Islet precursor cell (in vitro differentiated cells): ENCODE measurements at regions not wholly inside any gene's neighbourhood (a gene's known extent, or its start where the extent isn't known, plus 50 kb on each side); places are given as distances from the start of the nearest gene placed in this dataset.

ENCODE experiments used
- DNase-seq: peaks from one replicate; pipeline ENCODE4 v3.0.0-alpha.2; 2018

DNA sequence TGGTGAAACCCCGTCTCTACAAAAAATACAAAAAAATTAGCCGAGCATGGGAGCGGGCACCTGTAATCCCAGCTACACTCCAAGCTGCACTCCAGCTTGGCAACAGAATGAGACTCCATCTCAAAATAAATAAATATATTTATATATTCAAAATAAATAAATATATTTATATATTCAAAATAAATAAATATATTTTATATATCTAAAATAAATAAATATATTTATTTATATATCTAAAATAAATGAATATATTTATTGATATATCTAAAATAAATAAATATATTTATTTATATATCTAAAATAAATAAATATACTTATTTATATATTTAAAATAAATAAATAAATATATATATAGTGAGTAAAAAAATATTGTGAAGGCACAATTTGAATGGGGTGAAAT, 63.4 kb upstream of the EXOC1L start:
- no peak for DNase-seq

DNA sequence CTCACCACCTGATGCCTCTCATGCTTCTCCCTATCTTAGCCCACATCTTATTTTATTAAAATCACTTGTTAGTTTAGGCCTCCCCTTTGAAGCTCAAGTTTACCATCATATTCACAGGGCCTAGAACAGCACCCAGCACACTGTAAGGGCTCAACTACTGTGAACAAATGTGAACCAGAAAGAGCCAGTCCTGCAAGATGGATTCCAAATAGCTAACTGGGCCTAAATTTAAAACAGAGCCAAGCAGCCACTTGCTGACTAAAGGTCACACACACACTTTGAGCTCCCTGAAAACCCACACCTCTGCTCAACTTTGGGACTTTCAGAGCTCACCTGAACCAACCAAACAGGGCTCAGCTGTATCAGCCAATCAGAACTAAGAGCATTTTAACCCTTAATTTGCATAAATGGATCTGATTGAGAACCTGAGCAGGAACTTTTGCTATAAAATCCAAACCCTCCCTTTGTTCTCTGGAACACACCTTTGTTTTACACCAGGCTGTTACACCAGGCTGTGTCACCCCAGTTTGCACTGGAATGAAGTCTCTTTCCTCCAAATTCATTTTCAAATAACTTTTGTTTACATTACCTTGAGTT, 62.1 kb upstream of the EXOC1L start:
- DNase-seq: no peak

DNA sequence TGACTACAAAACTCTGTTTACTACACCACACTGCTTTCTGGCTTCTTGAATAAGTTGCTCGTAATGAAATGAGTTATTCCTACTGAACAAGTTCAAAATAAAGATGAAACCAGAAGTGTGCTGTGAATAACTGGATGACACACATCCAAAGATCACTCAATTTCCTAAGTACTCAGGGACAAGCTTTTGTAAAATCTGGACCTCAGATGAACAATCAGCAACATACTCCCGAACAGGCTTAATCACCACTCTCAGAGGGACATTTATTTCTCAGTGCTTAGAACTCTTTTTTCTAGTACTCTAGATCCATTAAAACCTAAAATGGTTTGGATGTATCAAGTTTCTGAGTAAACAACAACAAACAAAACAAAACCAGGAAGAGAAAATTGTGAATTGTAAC, 61.5 kb upstream of the EXOC1L start:
- no peak for DNase-seq

DNA sequence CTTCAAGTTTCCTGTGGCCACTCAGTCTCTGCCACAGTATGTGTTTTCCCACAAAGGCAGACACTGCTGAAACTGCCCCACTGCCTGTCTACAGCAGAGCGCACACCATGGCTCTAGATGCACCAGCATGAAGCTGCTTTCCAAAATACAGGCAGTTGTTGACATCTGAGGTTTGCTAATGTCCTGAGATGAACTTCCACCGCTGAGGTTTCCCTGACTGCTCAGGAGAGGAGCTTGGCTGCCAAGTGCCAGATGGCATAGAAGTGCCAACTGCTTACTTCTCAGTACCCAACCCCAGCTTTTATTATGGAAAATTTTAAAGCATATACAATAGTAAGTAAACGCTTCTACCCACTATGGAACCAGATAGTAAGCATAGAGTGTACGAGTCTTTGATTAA, 61.0 kb upstream of the EXOC1L start:
- DNase-seq: no peak

DNA sequence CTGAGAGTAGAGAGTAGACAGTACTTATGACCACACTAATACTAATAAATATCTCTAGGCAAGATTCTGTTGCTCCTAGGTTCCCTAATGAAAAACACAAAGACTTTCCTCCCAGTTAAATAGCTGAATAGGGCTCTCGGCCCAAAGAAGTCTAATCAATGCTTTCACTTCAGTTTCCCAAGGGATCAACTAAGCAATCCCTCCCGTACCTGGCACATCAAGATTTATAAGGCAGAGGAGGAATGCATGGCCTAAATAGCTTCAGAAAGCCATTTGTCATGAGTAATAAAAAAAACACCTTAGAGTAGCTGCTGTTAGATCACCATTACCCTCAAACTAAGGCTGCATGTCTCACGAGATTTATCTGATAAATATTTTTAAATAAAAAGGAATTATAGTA, 56.8 kb upstream of the EXOC1L start:
- DNase-seq: no peak

GRCh38 chr4:55763996-55764395, 55.6 kb upstream of the EXOC1L start:
- no peak for DNase-seq

DNA sequence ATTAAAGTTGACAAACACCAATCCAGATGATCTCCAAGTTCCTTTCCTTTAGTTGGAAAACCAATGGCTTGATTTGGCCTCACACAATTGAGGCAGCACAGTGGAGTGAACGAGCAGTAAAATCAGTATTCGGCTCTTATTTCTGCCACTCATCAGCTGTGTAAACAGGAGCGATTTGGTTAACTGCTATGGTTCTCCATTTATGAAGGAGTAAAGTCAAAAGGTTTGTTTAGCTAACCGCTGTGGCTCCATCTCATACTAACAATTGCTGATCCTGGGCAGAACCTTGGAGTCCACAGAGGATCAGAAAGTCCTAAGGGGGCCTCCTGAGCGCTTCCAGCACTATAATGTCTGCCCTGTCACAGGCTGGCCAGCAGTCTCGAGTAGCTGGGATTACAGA, 54.5 kb upstream of the EXOC1L start:
- DNase-seq: no peak

DNA sequence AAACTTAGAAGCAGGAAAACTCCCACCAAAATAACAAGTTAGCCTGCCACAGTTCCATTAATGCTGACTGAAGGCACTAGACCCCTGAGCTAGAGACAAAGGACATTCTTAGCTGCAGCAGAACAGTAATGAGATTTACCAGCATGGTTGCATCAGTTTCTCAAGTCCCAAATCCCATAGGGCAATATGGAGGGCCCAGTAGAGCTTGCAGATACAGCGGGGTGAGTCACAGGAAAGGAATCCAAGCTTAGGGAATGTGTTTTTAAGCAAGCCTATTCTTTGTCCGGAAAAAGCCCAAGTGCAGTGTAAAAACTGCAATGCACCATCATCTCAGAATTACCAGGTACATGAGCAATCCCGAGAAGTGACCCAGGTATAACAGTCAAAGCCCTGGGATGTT, 51.3 kb upstream of the EXOC1L start:
- DNase-seq: peak; percentile 88
